ENCODE measurements at regions not wholly inside any gene's neighbourhood (a gene's known extent, or its start where the extent isn't known, plus 50 kb on each side); places are given as distances from the start of the nearest gene placed in this dataset.

DNA sequence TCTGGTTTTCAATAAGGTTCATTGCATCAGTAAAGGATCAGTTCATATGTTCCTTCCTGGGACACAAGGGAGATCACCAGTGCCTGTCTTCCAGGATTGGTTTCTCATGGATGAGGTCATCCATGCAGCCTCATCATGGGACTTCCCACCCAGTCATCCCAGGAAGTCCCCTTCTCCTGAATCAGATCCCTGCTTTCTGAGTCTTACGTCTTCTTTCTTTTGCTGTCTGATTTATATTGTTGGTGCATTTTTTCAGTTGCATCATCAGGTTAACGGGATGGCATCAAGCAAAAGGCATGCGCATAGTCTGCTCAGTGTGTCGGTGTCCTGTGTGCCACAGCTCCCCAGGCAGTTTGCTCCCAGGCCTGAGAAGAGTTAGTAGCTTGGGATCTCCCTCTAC, 105.9 kb downstream of the SOX11 start:
- no peaks in the 10 kb centered on the region for H3K36me3 ChIP-seq (ENCODE audit: low read depth)
- no TSS peak for BruUV-seq (replicated peaks)
- ChIA-PET POLR2A (ENCODE audit: unreplicated experiment) (no interaction called here), CTCF (no interaction called here)
- no peaks in the 10 kb centered on the region for H3K4me1 ChIP-seq (replicated peaks; ENCODE audit: insufficient read depth)
- no peaks in the 10 kb centered on the region for H3K9me3 ChIP-seq (ENCODE audit: insufficient read depth, low read depth)
- no peaks in the 10 kb centered on the region for H3K9me2 ChIP-seq (ENCODE audit: insufficient read depth)
- no peak overlapping the region for H3K4me2 ChIP-seq
- no peak overlapping the region for H3K4me3 ChIP-seq
- no peak for DNase-seq
- no peak overlapping the region for H2AFZ ChIP-seq
- H4K20me1 ChIP-seq (ENCODE audit: insufficient read depth), result no peaks in the 10 kb centered on the region
- H3K27me3 ChIP-seq (ENCODE audit: insufficient read depth, low read depth), result no peaks in the 10 kb centered on the region; the same call in 1 of the 2 replicates
- H3F3A ChIP-seq (ENCODE audit: insufficient read depth, low read depth), result no peaks in the 10 kb centered on the region
- TF ChIP-seq EZH2 (IDR thresholded peaks at IDR 0.05; ENCODE audit: low read depth), result no peak
- TF ChIP-seq, protein P1, sequence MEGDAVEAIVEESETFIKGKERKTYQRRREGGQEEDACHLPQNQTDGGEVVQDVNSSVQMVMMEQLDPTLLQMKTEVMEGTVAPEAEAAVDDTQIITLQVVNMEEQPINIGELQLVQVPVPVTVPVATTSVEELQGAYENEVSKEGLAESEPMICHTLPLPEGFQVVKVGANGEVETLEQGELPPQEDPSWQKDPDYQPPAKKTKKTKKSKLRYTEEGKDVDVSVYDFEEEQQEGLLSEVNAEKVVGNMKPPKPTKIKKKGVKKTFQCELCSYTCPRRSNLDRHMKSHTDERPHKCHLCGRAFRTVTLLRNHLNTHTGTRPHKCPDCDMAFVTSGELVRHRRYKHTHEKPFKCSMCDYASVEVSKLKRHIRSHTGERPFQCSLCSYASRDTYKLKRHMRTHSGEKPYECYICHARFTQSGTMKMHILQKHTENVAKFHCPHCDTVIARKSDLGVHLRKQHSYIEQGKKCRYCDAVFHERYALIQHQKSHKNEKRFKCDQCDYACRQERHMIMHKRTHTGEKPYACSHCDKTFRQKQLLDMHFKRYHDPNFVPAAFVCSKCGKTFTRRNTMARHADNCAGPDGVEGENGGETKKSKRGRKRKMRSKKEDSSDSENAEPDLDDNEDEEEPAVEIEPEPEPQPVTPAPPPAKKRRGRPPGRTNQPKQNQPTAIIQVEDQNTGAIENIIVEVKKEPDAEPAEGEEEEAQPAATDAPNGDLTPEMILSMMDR (conservative IDR thresholded peaks at IDR 0.05), result no peak
- H3K27ac ChIP-seq, result no peak overlapping the region
- intact Hi-C loops (cut with micrococcal nuclease; ENCODE audit: unreplicated experiment), result no loop called here
- H3K79me2 ChIP-seq (ENCODE audit: low read depth), result no peaks in the 10 kb centered on the region

DNA sequence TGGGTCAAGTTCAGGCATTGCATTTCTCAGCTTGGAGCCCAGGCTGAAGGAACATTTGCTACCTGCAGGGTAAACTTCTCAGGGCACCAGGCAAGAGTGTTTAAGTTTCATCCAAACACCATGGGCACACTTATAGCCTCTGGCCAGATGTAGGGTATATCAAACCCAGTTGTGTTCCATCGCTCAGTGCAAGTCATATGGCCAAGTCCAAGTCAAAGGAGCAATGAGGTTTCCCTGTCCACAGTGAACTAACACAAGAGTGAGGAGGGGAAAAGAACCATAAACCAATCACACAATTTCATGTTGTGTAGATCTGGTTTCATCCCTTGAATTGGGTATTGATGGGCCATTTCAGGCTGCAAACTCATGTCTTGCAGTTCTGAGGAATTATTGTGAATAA, 107.2 kb downstream of the SOX11 start:
- Histone ChIP-seq H3K9me2 (ENCODE audit: insufficient read depth) (no peaks in the 10 kb centered on the region), H3K79me2 (ENCODE audit: low read depth) (no peaks in the 10 kb centered on the region), H3K27ac (no peak overlapping the region), H3K4me2 (no peak overlapping the region), H3K9me3 (ENCODE audit: insufficient read depth, low read depth) (no peaks in the 10 kb centered on the region), H3K36me3 (ENCODE audit: low read depth) (no peaks in the 10 kb centered on the region), H2AFZ (no peak overlapping the region), H3K4me1 (replicated peaks; ENCODE audit: insufficient read depth) (no peaks in the 10 kb centered on the region), H3F3A (ENCODE audit: insufficient read depth, low read depth) (no peaks in the 10 kb centered on the region), H3K4me3 (no peak overlapping the region), H4K20me1 (ENCODE audit: insufficient read depth) (no peaks in the 10 kb centered on the region), H3K27me3 (ENCODE audit: insufficient read depth, low read depth) (no peaks in the 10 kb centered on the region; the same call in 1 of the 2 replicates)
- no TSS peak for BruUV-seq (replicated peaks)
- ChIA-PET CTCF (no interaction called here), POLR2A (ENCODE audit: unreplicated experiment) (no interaction called here)
- TF ChIP-seq, protein P1 (conservative IDR thresholded peaks at IDR 0.05), result no peak
- TF ChIP-seq EZH2 (IDR thresholded peaks at IDR 0.05; ENCODE audit: low read depth), result no peak
- intact Hi-C loops (cut with micrococcal nuclease; ENCODE audit: unreplicated experiment), result no loop called here
- DNase-seq, result no peak

DNA sequence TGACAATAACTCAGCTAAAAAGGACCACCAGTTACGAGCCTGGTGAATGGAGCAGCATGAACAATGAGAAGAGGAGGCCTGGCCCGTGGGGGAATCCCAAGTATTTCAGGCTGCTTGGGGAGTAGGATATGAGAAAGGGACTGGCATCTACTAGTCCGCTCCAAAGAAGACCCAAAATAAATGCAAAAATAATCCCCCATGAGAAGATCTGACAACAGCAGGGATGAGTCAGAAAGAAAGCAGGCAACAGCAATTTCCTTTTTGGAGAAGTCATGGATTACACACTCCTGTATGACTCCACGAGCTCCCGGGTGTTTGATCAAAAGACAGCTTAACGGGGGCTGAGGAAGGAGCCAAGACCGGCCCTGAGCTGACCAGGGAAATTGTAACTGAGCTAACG, 111.4 kb downstream of the SOX11 start:
- H3K27me3 ChIP-seq (ENCODE audit: insufficient read depth, low read depth), result no peaks in the 10 kb centered on the region
- intact Hi-C loops (cut with micrococcal nuclease; ENCODE audit: unreplicated experiment), result no loop called here
- no peak overlapping the region for H2AFZ ChIP-seq
- TF ChIP-seq, protein P1 (conservative IDR thresholded peaks at IDR 0.05), result no peak
- TF ChIP-seq EZH2 (IDR thresholded peaks at IDR 0.05; ENCODE audit: low read depth), result no peak
- no peaks in the 10 kb centered on the region for H3K79me2 ChIP-seq (ENCODE audit: low read depth)
- no peaks in the 10 kb centered on the region for H3F3A ChIP-seq (ENCODE audit: insufficient read depth, low read depth)
- no peak overlapping the region for H3K27ac ChIP-seq
- BruUV-seq (replicated peaks), result no TSS peak
- no peaks in the 10 kb centered on the region for H3K9me3 ChIP-seq (ENCODE audit: insufficient read depth, low read depth)
- no peaks in the 10 kb centered on the region for H3K4me1 ChIP-seq (replicated peaks; ENCODE audit: insufficient read depth)
- no peak for DNase-seq
- H4K20me1 ChIP-seq (ENCODE audit: insufficient read depth), result no peaks in the 10 kb centered on the region
- no peaks in the 10 kb centered on the region for H3K9me2 ChIP-seq (ENCODE audit: insufficient read depth)
- no peak overlapping the region for H3K4me2 ChIP-seq
- ChIA-PET CTCF (no interaction called here), POLR2A (ENCODE audit: unreplicated experiment) (no interaction called here)
- no peak overlapping the region for H3K4me3 ChIP-seq
- no peaks in the 10 kb centered on the region for H3K36me3 ChIP-seq (ENCODE audit: low read depth)

Data from PC-9 (cell line).